ENCODE measurements at regions not wholly inside any gene's neighbourhood (a gene's known extent, or its start where the extent isn't known, plus 50 kb on each side); places are given as distances from the start of the nearest gene placed in this dataset.
"Not testable (repeated sequence)": the region's sequence is repeated elsewhere in the genome, so short reads cannot be mapped to it uniquely, and the experiment has no call there.

DNA sequence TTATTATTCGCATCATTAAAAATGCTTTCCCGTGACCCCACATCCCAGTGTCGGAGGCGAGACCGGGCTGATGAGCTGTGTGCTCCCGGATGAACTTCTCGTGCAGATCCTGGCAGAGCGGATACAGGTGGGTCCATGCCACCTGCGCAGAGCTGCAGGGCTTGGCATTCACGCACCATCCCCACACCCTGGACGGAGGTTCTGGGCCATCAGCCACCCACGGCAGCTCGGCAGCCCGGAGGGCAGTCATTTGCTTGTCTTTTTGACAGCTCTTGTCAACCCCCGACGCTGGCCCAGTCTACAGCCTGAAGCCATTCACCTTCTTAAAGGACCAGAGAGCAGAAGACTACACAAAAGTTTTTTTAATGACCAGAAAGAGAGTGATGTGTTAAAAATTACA lies 166.7 kb upstream of the NBPF12 start:
- not testable (repeated sequence) for H3K4me1 Mint-ChIP-seq (ENCODE audit: low read depth); H3K36me3 Mint-ChIP-seq (ENCODE audit: low read depth); H3K27ac Mint-ChIP-seq; H3K9me3 Mint-ChIP-seq; H3K4me3 Mint-ChIP-seq; H3K27me3 Mint-ChIP-seq (ENCODE audit: low read depth); DNase-seq (ENCODE audit: low spot score)

DNA sequence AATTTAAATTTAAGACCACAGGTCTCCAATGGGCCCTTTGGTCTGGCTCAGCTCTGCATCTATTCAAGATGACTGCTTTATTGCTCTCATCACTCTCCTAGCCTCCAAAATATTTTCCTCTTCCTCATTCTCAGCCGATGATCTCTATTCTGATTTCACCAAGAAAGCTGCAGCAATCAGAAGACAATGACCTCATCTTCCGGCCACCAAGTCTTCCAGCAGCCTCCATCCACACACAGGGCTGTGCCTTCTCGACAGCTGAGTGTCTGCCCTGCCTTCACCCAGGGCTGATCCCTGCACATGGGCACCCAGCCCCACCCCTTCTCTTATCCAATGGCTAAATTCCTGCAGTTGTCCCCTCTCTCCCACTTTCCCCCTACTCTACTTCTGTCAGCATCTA lies 167.1 kb upstream of the NBPF12 start:
- H3K9me3 Mint-ChIP-seq; DNase-seq (ENCODE audit: low spot score); H3K36me3 Mint-ChIP-seq (ENCODE audit: low read depth); H3K4me1 Mint-ChIP-seq (ENCODE audit: low read depth); H3K27ac Mint-ChIP-seq; H3K4me3 Mint-ChIP-seq; H3K27me3 Mint-ChIP-seq (ENCODE audit: low read depth): not testable (repeated sequence)

DNA sequence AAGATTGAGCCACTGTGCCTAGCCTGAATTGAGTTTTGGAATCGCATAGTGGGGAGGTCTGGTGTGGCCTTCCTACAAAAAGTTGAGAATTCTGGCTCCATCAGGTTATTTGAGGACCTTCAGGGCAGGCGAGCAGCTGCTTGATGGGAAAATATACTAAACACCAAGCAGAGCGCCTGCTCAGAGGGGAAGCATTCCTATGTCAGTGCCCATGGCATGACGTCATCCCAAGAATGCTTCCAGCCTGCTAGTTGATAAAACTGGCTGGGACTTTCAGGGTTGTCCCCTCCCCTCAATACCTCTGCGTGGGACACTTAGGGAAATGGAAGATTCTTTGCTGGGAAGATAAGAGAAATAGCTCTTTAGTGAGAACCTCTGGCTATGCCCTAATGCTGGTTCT lies 174.9 kb upstream of the NBPF12 start:
- not testable (repeated sequence) for H3K4me1 Mint-ChIP-seq (ENCODE audit: low read depth); H3K4me3 Mint-ChIP-seq; H3K27me3 Mint-ChIP-seq (ENCODE audit: low read depth); H3K27ac Mint-ChIP-seq; DNase-seq (ENCODE audit: low spot score); H3K9me3 Mint-ChIP-seq; H3K36me3 Mint-ChIP-seq (ENCODE audit: low read depth)

DNA sequence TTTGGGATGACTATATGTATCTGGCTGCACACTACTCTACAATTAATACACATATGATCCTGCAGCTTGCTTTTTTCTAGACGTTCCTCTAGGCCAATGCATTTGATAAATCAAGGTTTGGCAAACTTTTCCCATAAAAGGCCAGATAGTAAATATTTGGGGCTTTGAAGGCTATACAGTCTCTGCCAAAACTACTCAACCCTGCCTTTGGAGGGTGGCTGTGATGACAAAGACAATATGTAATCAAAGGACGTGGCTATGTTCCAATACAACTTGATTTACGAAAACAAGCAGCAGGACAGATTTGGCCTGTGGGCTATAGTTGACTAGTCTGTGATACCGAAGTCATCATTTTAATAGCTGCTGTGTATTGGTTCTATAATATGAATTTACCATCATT lies 181.3 kb upstream of the NBPF12 start:
- H3K36me3 Mint-ChIP-seq (ENCODE audit: low read depth); H3K27ac Mint-ChIP-seq; DNase-seq (ENCODE audit: low spot score); H3K27me3 Mint-ChIP-seq (ENCODE audit: low read depth); H3K9me3 Mint-ChIP-seq; H3K4me1 Mint-ChIP-seq (ENCODE audit: low read depth); H3K4me3 Mint-ChIP-seq: not testable (repeated sequence)

DNA sequence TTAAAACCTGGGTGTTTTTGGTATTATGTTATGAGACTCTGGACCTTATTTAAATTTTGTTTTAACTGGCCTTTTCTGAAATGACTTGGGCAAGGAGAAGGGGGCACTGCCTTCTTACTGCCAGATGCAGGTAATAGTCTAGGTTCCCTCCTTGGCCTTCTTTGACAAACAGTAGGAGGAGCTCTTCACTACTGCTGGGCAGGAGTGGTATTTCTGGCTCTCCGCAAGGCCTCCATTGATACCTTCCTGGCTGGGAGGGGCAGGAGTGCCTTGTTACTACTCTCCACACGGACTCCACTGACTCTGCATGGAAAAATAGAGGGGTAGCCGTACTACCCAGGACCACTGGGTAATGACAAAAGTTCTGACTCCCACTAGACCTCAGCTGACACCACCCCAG lies 189.4 kb upstream of the NBPF12 start:
- H3K4me3 Mint-ChIP-seq; H3K9me3 Mint-ChIP-seq; H3K36me3 Mint-ChIP-seq (ENCODE audit: low read depth); H3K4me1 Mint-ChIP-seq (ENCODE audit: low read depth); DNase-seq (ENCODE audit: low spot score); H3K27ac Mint-ChIP-seq; H3K27me3 Mint-ChIP-seq (ENCODE audit: low read depth): not testable (repeated sequence)

DNA sequence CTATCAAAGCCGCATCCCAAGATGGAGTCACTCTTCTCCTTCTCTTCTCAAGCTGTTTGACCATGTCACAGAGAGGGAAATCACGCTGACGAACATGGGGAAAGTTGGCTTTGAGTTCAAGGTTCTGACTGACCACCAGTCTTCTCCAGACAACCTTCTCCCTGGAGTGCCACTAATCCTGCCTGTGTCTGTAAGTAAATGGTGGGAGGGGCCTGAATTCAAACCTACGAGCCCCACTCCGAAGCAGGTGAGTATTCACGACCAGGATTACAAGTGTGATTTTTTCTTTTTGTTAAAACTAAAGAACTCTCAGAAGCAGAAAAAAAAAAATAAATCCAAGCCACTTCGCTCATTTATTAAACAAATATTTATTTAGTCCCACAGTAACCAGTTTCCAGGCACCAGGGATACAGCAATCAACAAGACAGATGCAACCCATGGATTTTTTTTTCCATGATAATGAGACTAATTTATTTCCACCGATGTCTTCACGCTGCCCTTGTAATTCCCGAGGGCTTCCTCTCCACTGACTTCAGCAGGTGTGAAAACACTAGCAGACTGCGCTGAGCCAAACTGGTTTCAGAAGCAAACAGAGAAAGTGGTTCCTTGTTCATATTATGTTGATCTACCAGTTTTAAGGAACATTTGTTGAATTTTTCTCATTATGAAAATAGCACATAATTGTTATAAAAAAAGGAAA lies 206.0 kb upstream of the NBPF12 start:
- not testable (repeated sequence) for H3K36me3 Mint-ChIP-seq (ENCODE audit: low read depth); H3K4me1 Mint-ChIP-seq (ENCODE audit: low read depth); H3K9me3 Mint-ChIP-seq; H3K27me3 Mint-ChIP-seq (ENCODE audit: low read depth); DNase-seq (ENCODE audit: low spot score); H3K27ac Mint-ChIP-seq; H3K4me3 Mint-ChIP-seq

DNA sequence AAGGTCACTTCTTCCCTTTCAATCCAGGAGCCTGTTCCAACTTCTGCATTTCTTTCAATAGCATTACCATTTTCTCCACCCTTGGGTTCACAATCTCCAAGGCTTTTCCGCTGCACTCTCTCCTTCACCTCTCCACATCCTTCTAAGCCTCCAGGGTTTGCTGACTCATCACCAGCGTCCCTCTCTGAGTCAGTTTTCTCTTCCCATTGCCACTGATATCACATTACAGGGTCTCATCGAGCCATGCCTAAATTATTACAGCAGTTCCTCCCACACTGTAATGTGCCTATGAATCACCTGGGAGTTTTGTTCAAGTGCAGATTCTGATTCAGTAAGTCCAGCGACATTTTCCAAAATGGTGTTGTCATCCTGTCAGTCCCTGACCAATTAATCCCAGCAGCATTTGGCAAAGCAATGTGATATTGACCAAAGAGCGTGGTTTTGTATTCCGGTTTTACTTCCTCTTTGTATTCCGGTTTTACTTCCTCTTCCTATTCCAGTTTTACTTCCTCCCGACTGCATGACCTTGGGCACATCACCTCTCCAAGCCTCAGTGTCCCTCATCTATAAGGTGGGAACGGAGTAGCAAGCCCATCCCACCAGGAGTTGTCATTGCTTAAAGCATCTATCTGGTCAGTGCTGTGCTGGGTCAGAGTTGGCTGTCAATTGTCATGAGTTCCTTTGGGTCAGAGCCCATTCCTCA lies 208.3 kb upstream of the NBPF12 start:
- not testable (repeated sequence) for H3K9me3 Mint-ChIP-seq; DNase-seq (ENCODE audit: low spot score); H3K27ac Mint-ChIP-seq; H3K27me3 Mint-ChIP-seq (ENCODE audit: low read depth); H3K36me3 Mint-ChIP-seq (ENCODE audit: low read depth); H3K4me1 Mint-ChIP-seq (ENCODE audit: low read depth); H3K4me3 Mint-ChIP-seq

DNA sequence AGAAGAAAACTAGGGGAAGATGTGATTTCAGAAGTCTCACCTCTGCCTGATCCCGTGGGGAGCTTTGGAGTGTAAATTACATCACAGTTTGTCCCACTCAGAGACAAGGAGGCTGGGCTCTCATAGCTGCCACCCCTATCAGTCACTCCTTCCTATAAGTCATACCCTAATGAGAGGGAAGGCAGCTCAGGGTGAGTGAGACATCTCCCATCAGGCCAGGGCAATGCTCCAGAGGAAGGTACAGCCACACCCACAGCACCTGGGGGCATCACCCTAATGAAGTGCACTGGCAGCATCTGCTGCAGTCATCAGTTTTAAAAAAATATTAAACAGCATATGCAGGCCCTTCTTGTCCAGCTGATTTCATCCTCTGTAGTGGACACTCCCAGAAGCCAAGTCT lies 223.1 kb upstream of the NBPF12 start:
- not testable (repeated sequence) for H3K4me3 Mint-ChIP-seq; H3K9me3 Mint-ChIP-seq; DNase-seq (ENCODE audit: low spot score); H3K27ac Mint-ChIP-seq; H3K27me3 Mint-ChIP-seq (ENCODE audit: low read depth); H3K36me3 Mint-ChIP-seq (ENCODE audit: low read depth); H3K4me1 Mint-ChIP-seq (ENCODE audit: low read depth)

DNA sequence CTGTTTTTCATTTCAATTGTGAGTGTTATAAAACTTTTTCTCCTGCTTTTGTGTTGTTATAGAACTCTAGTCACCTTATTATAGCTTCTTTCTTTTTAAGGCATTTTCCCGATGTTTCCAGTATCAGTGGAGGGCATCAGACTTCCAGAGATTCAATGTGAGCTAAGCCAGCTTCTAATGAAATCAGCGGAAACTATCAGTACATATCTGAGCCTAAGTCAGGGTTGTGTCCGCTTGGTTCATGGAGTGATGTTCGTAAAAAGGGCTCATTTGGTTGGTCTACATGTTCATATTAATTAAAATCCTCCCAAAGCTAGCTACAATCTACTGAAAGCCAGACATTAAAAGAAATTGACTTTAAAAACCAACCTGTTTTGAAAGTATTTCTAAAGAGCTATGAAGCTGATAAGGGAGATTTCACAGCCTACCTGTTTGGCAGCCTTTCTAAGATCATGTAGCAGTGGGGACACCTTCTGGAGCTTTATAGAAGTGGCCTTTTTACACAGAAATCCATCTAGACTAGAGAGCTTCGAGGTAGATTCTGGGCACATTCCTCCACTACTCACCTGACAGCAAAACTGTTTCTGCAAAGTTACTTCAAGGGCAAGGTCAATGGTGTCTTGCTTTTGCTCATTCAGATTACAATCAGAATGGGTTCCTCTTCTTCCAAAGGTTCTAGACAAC lies 227.1 kb upstream of the NBPF12 start:
- H3K27ac Mint-ChIP-seq; H3K36me3 Mint-ChIP-seq (ENCODE audit: low read depth); H3K4me3 Mint-ChIP-seq; H3K9me3 Mint-ChIP-seq; DNase-seq (ENCODE audit: low spot score); H3K27me3 Mint-ChIP-seq (ENCODE audit: low read depth); H3K4me1 Mint-ChIP-seq (ENCODE audit: low read depth): not testable (repeated sequence)

DNA sequence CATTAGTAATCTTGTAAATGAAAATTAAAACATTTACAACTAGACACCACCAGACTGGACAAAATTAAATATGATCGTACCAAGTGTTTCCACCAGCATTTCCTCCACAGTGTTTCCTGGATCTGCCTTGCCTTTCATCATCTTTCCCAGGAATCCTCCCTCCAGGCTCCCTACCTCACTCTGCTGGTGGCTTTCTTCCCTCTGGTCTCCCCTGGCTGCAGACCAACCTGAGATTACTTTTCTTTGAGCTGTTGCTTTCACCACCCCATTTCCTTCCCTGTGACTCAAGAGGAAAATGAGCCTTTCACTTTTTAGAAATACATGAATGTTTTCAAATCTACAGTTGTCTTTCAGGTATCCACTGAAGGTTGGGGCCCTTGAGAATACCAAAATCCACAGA lies 228.8 kb upstream of the NBPF12 start:
- H3K36me3 Mint-ChIP-seq (ENCODE audit: low read depth); H3K9me3 Mint-ChIP-seq; DNase-seq (ENCODE audit: low spot score); H3K4me1 Mint-ChIP-seq (ENCODE audit: low read depth); H3K27ac Mint-ChIP-seq; H3K4me3 Mint-ChIP-seq; H3K27me3 Mint-ChIP-seq (ENCODE audit: low read depth): not testable (repeated sequence)

DNA sequence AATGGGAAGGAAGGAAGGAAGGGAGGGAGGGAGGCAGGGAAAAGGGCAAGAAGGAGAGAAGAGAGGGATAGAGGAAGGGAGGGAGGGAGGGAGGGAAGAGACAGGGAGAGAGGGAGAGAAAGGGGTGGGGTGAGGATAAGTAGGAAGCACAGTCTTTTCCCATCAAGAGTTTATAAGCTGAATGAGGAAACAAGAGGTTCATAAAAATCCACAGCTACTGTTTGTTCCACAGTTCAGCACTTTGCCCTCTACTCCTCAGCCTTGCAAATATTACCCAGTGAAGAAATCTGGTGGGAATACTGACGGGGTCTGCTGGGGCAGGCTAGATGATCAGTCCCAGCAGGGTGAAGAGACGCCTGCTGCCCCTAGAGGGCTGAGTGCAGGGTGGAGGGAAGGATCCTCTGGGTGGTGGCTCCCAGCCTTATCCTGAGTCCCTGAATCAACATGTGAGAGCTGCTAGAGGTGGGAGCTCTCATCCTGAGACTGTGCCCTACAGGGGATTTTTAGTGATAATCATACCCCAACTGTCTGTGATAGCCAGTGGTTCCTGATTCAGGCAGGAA lies 233.9 kb upstream of the NBPF12 start:
- H3K4me3 Mint-ChIP-seq; H3K9me3 Mint-ChIP-seq; H3K4me1 Mint-ChIP-seq (ENCODE audit: low read depth); DNase-seq (ENCODE audit: low spot score); H3K27ac Mint-ChIP-seq; H3K27me3 Mint-ChIP-seq (ENCODE audit: low read depth); H3K36me3 Mint-ChIP-seq (ENCODE audit: low read depth): not testable (repeated sequence)

DNA sequence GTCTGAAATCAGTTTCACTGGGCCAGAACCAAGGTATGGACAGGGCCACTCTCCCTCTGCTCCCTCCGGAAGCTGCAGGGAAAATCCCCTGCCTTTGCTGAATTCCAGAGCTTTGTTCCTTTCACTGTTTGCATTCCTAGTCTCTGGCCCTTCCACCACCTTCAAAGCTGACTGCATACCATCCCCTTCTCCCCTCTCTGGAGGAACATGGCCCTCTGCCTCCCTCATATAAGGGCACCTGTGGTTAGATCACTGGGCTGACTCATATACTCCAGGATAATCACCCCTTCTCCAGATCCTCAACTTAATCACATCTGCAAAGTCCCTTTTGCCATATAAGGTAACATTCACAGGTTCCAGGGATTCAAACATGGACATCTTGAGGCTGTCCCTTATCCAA lies 236.8 kb upstream of the NBPF12 start:
- not testable (repeated sequence) for H3K9me3 Mint-ChIP-seq; DNase-seq (ENCODE audit: low spot score); H3K4me1 Mint-ChIP-seq (ENCODE audit: low read depth); H3K27ac Mint-ChIP-seq; H3K36me3 Mint-ChIP-seq (ENCODE audit: low read depth); H3K27me3 Mint-ChIP-seq (ENCODE audit: low read depth); H3K4me3 Mint-ChIP-seq

DNA sequence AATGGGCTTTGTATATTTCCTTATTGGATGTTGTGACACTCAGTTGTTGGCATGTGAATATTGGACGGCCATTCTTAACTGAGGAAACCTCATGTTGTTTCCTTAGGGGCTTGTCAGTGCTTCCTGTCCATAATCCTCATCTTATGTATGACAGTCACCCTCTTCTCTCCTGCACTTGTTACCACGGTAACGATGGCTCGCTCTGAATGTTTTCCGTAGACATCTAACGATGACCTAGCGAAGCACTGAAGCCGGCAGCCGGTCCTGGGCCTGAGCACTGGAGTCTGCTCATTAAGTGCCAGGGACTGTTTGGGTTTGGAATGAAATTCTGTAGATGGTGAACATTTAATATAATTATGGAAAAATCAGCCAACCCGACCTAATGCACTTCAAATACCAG lies 242.7 kb upstream of the NBPF12 start:
- H3K27ac Mint-ChIP-seq; H3K27me3 Mint-ChIP-seq (ENCODE audit: low read depth); H3K36me3 Mint-ChIP-seq (ENCODE audit: low read depth); H3K4me1 Mint-ChIP-seq (ENCODE audit: low read depth); H3K4me3 Mint-ChIP-seq; DNase-seq (ENCODE audit: low spot score); H3K9me3 Mint-ChIP-seq: not testable (repeated sequence)

DNA sequence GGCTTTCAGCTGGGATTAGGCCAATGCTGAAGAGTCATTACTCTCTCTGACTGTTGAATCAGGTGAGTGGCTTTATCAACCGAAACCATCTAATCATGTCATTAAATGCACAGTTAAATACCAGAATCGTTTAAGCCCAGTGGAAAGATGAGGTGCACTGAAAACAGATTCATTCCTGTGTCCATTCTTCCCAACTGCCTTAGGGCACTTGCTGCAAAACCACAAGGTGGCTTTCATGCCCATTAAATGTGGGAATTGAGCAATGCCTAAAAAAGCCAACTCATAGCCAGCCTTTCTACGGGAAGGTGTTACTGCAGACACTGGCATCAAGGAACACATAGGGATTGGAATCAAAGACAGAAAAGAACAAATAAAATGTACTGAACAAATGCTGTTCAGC lies 246.3 kb upstream of the NBPF12 start:
- not testable (repeated sequence) for H3K4me3 Mint-ChIP-seq; H3K9me3 Mint-ChIP-seq; DNase-seq (ENCODE audit: low spot score); H3K4me1 Mint-ChIP-seq (ENCODE audit: low read depth); H3K27ac Mint-ChIP-seq; H3K36me3 Mint-ChIP-seq (ENCODE audit: low read depth); H3K27me3 Mint-ChIP-seq (ENCODE audit: low read depth)
